SK-N-SH treated with all-trans-retinoic acid at 6 μM for 48 hours (cell line): ENCODE measurements at regions not wholly inside any gene's neighbourhood (a gene's known extent, or its start where the extent isn't known, plus 50 kb on each side); places are given as distances from the start of the nearest gene placed in this dataset.

Source experiments
- ARNTL ChIP-seq: fragments of 450-650 bp; formaldehyde crosslinking; IDR thresholded peaks from 2 replicates; pipeline ENCODE4 v1.5.0; 2020; ENCODE audit warnings: low read depth, mild to moderate bottlenecking, moderate library complexity, borderline replicate concordance
- CSDC2 ChIP-seq: fragments of 250-450 bp; sonication (Bioruptor Pico); IDR thresholded peaks from 2 replicates; pipeline ENCODE4 v1.5.0; 2020; ENCODE audit warnings: mild to moderate bottlenecking, moderate library complexity
- ISL1 ChIP-seq: fragments of 250-450 bp; sonication (Bioruptor Pico); IDR thresholded peaks from 2 replicates; pipeline ENCODE4 v2.1.2; 2022; ENCODE audit warnings: mild to moderate bottlenecking, moderate library complexity
- RARB ChIP-seq: fragments of 250-450 bp; sonication (Bioruptor Pico); IDR thresholded peaks from 2 replicates; pipeline ENCODE4 v1.8.0; 2021; ENCODE audit warnings: mild to moderate bottlenecking, moderate library complexity
- TCF4 ChIP-seq: fragments of 250-450 bp; sonication (Bioruptor Pico); IDR thresholded peaks from 2 replicates; pipeline ENCODE4 v1.8.0; 2021; ENCODE audit warnings: mild to moderate bottlenecking, moderate library complexity, borderline replicate concordance
- TOX ChIP-seq: fragments of 250-450 bp; sonication (Bioruptor Pico); IDR thresholded peaks from 2 replicates; pipeline ENCODE4 v1.8.0; 2021; ENCODE audit warnings: mild to moderate bottlenecking, moderate library complexity, borderline replicate concordance
- TF ChIP-seq, protein P1 (sequence below): fragments of 250-450 bp; sonication (Bioruptor Pico); IDR thresholded peaks from 2 replicates; pipeline ENCODE4 v1.5.1; 2021; ENCODE audit warnings: mild to moderate bottlenecking, moderate library complexity
- TF ChIP-seq, protein P2 (sequence below): fragments of 250-450 bp; sonication (Bioruptor Pico); IDR thresholded peaks from 2 replicates; pipeline ENCODE4 v1.5.0; 2020; ENCODE audit warnings: mild to moderate bottlenecking, moderate library complexity

DNA sequence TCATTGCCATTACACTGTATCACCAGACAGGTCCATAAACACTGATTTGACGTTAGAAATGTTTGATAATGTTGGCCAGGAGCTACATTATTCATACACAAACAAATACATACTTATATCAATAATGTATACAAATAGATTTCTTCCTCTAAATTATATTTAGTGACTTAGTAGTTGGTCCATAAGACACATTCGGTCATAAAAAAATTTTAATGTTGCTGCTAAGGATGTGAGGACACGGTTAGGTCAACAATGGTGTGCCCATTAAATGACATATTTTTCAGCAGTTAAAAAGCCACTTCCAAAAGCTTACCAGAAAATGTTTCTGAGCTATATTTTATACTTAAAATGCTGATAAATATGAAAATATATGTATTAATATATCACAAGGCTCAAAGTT is 1148.7 kb upstream of the TMEM132C start:
- no peak for TF ChIP-seq CSDC2 (CRISPR knock-in tag)
- no peak for TF ChIP-seq ISL1
- TF ChIP-seq, protein P1, sequence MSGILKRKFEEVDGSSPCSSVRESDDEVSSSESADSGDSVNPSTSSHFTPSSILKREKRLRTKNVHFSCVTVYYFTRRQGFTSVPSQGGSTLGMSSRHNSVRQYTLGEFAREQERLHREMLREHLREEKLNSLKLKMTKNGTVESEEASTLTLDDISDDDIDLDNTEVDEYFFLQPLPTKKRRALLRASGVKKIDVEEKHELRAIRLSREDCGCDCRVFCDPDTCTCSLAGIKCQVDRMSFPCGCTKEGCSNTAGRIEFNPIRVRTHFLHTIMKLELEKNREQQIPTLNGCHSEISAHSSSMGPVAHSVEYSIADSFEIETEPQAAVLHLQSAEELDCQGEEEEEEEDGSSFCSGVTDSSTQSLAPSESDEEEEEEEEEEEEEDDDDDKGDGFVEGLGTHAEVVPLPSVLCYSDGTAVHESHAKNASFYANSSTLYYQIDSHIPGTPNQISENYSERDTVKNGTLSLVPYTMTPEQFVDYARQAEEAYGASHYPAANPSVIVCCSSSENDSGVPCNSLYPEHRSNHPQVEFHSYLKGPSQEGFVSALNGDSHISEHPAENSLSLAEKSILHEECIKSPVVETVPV (CRISPR knock-in tag): no peak
- no peak for TF ChIP-seq TCF4
- TF ChIP-seq RARB (CRISPR knock-in tag): no peak
- TF ChIP-seq, protein P2, sequence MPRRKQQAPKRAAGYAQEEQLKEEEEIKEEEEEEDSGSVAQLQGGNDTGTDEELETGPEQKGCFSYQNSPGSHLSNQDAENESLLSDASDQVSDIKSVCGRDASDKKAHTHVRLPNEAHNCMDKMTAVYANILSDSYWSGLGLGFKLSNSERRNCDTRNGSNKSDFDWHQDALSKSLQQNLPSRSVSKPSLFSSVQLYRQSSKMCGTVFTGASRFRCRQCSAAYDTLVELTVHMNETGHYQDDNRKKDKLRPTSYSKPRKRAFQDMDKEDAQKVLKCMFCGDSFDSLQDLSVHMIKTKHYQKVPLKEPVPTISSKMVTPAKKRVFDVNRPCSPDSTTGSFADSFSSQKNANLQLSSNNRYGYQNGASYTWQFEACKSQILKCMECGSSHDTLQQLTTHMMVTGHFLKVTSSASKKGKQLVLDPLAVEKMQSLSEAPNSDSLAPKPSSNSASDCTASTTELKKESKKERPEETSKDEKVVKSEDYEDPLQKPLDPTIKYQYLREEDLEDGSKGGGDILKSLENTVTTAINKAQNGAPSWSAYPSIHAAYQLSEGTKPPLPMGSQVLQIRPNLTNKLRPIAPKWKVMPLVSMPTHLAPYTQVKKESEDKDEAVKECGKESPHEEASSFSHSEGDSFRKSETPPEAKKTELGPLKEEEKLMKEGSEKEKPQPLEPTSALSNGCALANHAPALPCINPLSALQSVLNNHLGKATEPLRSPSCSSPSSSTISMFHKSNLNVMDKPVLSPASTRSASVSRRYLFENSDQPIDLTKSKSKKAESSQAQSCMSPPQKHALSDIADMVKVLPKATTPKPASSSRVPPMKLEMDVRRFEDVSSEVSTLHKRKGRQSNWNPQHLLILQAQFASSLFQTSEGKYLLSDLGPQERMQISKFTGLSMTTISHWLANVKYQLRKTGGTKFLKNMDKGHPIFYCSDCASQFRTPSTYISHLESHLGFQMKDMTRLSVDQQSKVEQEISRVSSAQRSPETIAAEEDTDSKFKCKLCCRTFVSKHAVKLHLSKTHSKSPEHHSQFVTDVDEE: no peak
- TF ChIP-seq ARNTL (CRISPR knock-in tag): no peak
- TF ChIP-seq TOX (CRISPR knock-in tag): no peak
